ENCODE measurements at regions not wholly inside any gene's neighbourhood (a gene's known extent, or its start where the extent isn't known, plus 50 kb on each side); places are given as distances from the start of the nearest gene placed in this dataset.

DNA sequence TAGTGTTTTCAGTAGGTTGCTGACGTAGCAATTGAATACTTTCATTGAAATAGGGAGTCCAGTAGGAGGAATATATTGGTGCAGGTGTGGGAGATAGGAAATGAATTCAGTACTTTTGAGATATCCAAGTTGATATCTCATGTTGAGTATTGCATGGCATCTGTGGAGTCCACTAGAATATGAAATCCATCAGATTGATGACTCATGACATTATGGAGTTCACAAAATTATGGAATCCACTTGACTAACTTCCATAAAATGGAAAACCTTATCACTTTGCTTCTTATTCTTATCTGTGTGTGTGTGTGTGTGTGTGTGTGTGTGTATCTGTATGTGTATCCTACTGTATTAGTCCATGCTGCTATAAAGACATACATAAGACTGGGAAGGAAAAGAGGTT, 513.5 kb upstream of the ZEB2 start:
- no peak for TF ChIP-seq POLR2A (IDR thresholded peaks at IDR 0.05)
- TF ChIP-seq, protein P1, sequence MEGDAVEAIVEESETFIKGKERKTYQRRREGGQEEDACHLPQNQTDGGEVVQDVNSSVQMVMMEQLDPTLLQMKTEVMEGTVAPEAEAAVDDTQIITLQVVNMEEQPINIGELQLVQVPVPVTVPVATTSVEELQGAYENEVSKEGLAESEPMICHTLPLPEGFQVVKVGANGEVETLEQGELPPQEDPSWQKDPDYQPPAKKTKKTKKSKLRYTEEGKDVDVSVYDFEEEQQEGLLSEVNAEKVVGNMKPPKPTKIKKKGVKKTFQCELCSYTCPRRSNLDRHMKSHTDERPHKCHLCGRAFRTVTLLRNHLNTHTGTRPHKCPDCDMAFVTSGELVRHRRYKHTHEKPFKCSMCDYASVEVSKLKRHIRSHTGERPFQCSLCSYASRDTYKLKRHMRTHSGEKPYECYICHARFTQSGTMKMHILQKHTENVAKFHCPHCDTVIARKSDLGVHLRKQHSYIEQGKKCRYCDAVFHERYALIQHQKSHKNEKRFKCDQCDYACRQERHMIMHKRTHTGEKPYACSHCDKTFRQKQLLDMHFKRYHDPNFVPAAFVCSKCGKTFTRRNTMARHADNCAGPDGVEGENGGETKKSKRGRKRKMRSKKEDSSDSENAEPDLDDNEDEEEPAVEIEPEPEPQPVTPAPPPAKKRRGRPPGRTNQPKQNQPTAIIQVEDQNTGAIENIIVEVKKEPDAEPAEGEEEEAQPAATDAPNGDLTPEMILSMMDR (IDR thresholded peaks at IDR 0.05), result no peak
